Stimulated activated CD4-positive, alpha-beta T cell treated with anti-CD3 and anti-CD28 coated beads, Interleukin-1b, Interleukin-23, amount 100 ng/mL, for 1 hour (primary cell): ENCODE measurements at regions not wholly inside any gene's neighbourhood (a gene's known extent, or its start where the extent isn't known, plus 50 kb on each side); places are given as distances from the start of the nearest gene placed in this dataset.

ENCODE experiments used
- DNase-seq, 2 donors: peaks; one replicate each; pipeline ENCODE4 v3.0.0-alpha.2; 2020; ENCODE audit warnings: low read depth in 2 of 2

GRCh38 chr15:91723959-91724358 lies 129.5 kb upstream of the SLCO3A1 start:
- no peak for DNase-seq

DNA sequence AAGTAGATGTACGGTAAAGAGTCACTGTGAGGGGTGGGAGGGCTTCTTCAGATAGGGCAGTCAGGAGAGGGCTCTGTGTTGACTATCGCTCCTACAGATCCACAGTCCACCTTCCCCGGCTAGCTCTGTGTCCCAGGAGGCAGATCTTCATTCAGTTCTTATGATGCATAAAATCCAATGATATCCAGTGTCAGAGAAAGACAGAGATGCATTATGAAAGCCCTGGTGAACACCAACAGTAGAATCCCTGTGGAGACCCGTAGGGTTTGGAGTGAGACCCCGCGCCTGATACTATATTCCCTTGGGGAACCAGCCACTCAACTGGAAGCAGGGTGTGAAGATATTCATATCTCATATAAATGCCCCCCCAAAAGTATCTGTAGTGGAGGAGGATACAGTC lies 119.8 kb upstream of the SLCO3A1 start:
- no peak for DNase-seq

GRCh38 chr15:91737151-91737818 lies 116.2 kb upstream of the SLCO3A1 start:
- DNase-seq, result no peak

DNA sequence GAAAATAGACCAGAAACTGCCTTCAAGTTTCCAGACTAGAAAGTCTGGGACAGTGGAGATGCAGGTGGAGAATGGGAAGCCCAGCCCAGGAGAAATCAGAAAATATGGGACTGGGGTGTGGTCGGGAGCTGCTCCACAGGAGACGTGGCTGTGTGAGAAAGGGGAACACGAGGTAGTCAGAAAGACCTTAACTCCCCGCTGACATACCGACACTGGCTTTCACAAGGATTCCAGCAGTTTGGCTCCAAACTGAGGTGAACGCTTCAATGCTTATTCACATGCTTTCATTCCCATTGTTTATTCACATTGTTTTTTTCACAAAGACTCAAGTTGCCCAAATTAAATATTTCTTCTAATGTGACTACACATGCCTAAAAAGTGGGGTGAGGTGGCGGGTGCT lies 111.5 kb upstream of the SLCO3A1 start:
- DNase-seq, result no peak

- no peak for DNase-seq
Observed at GRCh38 chr15:91751611-91752010, 101.9 kb upstream of the SLCO3A1 start.

DNA sequence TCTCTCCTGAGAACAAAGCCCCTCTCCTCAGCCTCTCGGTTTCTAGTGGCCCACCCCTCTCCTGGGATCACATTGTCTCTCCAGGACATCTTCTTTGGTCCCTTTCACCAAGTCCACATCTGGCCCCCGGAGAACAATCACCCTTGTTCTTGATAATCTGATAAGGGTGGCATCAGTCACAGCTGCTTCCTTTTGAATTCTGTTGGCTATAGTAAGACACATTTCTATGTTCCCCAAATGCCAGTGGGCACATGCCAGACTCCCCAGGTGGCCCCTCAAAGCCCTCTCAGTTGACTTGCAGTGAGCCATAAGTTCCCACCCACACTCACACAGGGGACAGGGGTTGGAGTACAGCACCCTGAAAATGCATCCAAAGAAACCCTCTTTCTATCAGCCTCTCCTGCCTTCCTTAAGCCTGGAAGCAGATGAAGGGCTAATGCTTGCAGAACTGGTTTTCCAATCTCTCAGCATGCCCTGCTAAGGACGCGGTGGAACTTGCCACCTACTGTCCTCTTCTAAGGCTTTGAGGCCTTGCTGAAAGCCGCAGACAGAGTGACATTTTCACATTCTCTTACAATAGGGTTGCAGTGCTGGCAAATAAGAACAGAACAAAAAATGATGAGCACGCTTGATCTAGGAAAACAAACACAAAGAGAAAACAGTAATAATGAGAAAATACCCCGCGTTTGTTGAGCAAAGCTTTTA lies 101.3 kb upstream of the SLCO3A1 start:
- DNase-seq, result no peak

DNA sequence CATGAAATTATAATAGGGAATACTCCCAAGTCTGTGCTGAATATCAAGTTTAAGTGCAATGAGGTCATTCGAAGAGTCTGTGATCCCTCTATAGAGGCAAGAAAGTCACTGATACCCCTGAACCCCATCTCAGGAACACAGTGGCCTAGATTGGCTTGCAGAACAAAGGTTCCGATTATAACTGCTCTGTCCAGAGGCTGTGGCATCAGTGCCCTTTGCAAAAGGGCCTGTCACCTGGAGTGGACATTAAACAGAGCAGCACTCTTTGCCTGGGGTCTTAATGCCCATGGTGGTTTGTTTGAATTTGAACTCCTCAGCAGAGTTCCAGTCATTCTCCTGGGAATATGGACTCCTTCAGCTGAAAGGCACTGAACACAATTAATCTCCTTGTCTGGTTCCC lies 93.9 kb upstream of the SLCO3A1 start:
- no peak for DNase-seq

GRCh38 chr15:91765660-91766059 lies 87.8 kb upstream of the SLCO3A1 start:
- DNase-seq, result no peak

- no peak for DNase-seq
Observed at GRCh38 chr15:91769476-91769875, 84.0 kb upstream of the SLCO3A1 start.

DNA sequence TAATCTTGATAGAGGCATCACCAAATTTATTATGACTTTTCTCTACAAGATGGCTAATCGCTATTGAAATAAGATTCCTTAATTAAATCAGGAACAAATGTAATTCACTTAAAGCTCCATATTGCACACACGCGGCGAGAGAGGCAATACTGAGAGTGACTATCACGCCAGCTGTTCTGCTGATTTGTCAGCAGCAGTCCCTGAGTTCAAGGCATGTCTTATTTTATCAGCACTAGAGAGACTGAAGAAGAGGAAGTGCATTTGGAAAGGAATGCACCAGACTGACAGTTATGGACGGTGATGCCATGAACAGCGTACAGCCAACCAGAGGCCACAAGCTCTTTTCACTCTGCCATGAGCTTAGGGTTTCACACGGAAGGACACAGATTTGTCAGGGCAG lies 83.6 kb upstream of the SLCO3A1 start:
- DNase-seq, result no peak

GRCh38 chr15:91776104-91776503 lies 77.4 kb upstream of the SLCO3A1 start:
- DNase-seq, result no peak

DNA sequence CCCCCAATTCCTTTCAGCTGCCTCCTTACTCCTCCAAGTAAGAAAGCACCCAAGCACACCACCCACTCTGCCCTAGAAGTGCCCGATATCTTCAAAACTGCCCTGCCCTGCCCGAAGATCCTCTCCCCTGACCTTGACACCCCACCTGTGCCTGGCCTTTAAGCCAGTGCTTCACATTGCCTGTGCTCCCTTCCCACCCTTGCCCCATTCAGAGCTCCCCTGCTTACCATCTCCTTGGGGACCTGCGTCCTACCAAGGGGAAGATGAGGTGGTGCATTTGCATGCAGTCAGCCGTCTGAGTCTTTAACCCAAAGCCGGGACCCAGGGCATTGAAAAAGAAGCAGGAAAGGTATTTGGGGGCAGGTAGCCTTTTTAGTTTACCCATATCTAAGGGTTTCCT lies 73.5 kb upstream of the SLCO3A1 start:
- no peak for DNase-seq

GRCh38 chr15:91780387-91780786 lies 73.1 kb upstream of the SLCO3A1 start:
- no peak for DNase-seq

DNA sequence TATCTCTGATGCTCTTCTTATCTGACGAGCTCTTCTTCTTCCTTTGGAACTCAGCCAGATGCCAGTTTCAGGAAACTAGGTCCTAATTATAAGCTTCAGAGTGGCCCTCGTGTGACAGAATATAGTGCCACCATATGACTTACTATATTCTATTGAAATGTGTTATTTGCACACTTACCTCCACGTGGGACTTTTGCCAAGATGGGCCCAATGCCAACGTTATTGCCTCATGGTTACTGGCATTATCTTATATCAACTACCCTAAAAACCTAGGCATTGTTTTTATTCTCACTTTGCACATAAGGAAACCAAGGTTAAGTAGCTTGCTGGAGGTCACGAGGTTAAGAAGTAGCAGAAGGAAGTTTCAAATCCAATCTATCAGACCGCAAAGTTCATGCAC lies 71.3 kb upstream of the SLCO3A1 start:
- no peak for DNase-seq

DNA sequence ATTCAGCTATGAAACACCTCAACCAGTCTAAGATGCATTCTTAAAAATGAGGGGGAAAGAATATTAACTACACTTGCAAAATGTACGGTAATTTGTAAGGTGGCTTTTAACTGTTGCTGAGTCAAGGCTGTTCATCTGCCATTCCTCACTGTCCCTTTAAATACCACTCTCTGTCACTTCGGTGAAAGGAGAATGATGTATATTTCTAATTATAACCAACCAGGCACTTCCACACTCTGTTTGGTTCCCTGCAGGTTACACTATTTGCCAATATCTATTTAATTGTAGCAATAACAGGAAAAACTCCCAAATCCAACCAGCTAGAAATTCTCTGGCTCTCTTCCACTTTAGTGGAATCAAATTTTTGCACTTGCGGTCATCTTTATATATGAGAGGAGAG lies 70.5 kb upstream of the SLCO3A1 start:
- DNase-seq, result no peak

DNA sequence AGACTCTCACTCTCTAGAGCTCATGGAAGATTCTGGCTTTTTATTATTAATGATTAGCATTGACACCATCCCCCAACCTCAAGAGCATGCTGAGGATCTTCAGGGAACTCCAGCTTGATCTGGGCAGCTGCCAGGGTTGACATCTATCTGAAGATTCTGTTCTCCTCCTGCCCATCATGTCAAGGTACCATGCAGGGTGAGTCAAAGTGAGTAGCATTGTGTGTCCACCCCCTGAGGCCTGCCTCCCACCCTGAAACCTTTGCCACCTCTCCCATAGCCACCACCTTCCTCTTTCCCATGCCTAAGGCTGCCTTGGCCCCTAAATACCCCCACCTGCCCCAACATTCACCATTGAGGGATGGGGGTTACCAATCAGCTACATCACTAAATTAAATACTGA lies 70.1 kb upstream of the SLCO3A1 start:
- no peak for DNase-seq

DNA sequence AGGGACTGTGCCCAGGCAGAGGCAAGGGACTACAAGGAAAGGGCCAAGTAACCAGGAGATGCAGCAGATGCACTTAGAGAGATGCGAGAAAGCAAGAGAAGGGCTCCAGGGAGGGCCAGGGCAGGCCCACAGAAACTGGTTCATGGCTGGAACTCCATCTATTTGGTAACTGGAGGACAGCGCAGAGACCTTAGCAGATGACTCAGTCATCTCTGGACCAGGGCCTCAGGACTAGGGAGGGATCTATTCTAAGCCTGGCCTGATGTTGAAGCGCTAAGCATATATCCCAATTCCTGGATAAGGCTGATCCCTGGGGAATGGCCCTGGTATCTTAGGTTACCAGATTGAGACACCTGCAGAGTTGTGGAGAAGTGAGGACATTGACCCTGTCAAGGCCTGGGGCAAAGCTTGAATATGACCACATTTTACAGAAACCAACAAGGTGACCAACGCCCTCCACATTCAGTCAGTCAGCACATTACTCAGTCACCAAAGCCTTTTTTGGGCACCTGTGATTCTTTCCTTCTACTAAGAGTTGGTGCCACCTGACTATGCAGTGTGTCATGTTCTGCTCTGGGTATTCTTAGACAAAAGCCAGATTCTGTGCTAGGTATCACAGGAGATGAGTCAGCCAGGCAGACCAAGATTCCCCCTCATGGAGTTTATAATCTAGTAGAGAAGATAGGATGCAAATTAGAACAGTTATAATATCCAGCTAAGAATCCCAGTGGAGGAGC lies 68.4 kb upstream of the SLCO3A1 start:
- no peak for DNase-seq

DNA sequence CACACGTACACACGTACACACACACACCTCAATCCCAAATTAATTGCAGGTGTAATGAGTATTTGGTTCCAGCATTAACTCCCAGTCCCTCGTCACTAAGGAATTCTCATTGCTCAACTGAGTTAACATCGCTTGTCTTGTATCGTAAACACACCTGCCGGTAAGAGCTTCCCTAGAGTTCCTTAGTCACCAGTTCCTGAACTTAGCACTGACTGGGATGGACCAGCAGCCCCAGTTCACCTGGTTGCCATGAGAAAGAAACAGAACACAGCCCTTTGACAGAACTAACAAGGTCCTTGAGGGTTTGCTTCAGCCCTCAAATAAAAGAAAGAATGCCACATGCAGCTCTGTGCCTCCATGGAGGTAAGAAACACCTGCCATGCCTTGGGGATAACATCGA lies 66.3 kb upstream of the SLCO3A1 start:
- no peak for DNase-seq

GRCh38 chr15:91789136-91789535 lies 64.4 kb upstream of the SLCO3A1 start:
- no peak for DNase-seq

DNA sequence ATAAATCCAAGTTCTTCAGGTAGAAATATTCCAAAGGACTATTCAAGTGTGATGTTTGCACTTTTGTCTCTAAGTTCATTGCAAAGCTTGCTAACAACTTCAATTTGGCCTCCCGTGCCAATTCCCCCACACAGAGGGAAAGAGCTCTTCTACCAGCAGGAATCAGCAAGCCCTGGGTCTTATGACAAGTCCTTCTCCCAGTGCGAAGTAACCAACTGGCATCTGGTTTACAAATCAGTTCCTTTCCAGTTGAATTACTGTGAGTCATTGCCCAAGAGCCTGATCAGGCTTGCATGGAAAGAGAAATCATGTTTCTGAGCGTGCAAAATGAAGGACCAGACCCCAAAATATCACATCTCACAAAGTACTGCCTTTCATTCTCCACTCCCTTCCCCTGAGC lies 62.7 kb upstream of the SLCO3A1 start:
- DNase-seq, result no peak

DNA sequence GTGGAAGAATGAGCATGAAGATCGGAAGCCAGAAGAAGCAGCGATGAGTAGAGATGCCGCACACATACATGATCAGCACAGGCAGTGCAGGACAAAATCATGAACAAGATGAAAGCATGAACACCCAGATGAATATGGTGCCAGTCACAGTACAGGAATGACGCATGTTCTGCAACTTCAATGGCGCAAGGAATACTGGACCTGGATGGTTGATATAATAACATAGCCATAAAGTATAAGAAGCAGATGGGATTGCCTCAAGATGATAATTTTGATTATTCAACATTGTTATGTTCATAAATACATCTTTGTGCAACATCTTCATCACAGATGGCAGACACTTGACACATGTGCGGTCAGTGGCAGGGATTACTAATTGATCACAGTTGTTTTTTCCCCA lies 59.7 kb upstream of the SLCO3A1 start:
- no peak for DNase-seq

DNA sequence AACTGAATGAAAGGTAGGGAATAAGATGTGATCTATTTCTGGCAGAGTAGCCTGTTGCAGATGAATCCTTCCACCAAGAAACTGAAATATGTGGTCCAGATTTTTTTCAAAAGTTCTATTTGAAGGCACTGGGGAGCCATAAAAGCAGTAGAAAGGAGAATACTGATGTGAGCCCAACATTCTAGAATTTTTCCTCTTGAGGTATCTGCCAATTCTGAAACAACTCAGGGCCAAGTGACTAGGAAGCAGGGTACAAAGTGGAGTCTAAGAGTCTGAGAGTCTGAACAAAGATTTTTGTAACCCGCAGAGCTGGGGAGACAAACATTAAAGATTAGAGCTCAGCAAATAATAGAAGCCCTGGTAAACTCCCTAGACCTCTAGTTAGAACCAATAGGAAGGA lies 58.3 kb upstream of the SLCO3A1 start:
- DNase-seq, result no peak
